ENCODE measurements at regions not wholly inside any gene's neighbourhood (a gene's known extent, or its start where the extent isn't known, plus 50 kb on each side); places are given as distances from the start of the nearest gene placed in this dataset.

DNA sequence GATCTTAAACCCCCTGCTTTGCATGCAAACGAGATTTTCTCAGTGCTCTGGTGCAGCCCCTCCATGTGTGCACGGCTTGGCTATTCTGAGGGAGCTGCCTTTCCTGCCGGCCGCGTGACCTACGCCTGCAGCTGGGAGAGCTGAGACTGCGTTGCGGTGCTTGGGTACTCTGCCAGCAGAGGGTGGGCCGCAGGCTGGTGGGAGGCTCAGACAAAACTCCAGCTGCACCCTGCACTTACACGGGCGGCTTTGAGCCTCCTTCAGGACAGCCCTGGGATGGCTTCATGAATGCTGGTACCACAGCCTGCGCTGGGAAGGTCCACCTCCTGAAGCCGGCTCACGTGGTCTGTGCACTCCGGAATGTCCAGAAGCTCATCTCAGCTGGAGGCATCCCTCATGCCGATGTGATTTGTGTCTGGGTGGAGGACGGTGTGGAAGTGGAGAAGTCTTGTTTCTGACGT, 223.7 kb downstream of the DLL1 start:
- TF ChIP-seq EZH2 (IDR thresholded peaks at IDR 0.05; ENCODE audit: borderline replicate concordance, low read depth, low read length, severe bottlenecking), result no peak
- TF ChIP-seq, protein P1, sequence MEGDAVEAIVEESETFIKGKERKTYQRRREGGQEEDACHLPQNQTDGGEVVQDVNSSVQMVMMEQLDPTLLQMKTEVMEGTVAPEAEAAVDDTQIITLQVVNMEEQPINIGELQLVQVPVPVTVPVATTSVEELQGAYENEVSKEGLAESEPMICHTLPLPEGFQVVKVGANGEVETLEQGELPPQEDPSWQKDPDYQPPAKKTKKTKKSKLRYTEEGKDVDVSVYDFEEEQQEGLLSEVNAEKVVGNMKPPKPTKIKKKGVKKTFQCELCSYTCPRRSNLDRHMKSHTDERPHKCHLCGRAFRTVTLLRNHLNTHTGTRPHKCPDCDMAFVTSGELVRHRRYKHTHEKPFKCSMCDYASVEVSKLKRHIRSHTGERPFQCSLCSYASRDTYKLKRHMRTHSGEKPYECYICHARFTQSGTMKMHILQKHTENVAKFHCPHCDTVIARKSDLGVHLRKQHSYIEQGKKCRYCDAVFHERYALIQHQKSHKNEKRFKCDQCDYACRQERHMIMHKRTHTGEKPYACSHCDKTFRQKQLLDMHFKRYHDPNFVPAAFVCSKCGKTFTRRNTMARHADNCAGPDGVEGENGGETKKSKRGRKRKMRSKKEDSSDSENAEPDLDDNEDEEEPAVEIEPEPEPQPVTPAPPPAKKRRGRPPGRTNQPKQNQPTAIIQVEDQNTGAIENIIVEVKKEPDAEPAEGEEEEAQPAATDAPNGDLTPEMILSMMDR (IDR thresholded peaks at IDR 0.05; ENCODE audit: extremely low read depth in 1 of 2, insufficient read depth in 1 of 2, low read depth in 1 of 2, low read length in 2 of 2), result no peak
- TF ChIP-seq FOS (IDR thresholded peaks at IDR 0.05; ENCODE audit: borderline replicate concordance, insufficient read depth, low read length), result no peak
- no peak for TF ChIP-seq POLR2A (IDR thresholded peaks at IDR 0.05; ENCODE audit: low read depth, low read length)
- no peak for TF ChIP-seq POLR2AphosphoS5 (IDR thresholded peaks at IDR 0.05; ENCODE audit: insufficient read depth, low read depth, low read length)
- TF ChIP-seq, protein P2, sequence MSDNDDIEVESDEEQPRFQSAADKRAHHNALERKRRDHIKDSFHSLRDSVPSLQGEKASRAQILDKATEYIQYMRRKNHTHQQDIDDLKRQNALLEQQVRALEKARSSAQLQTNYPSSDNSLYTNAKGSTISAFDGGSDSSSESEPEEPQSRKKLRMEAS (IDR thresholded peaks at IDR 0.05; ENCODE audit: insufficient read depth, insufficient read length), result no peak
- no peak for TF ChIP-seq JUN (IDR thresholded peaks at IDR 0.05; ENCODE audit: borderline replicate concordance, insufficient read depth, insufficient read length, low read depth)
- no peak for TF ChIP-seq MYC (IDR thresholded peaks at IDR 0.05; ENCODE audit: low read depth, low read length)
